ENCODE measurements at regions not wholly inside any gene's neighbourhood (a gene's known extent, or its start where the extent isn't known, plus 50 kb on each side); places are given as distances from the start of the nearest gene placed in this dataset.

DNA sequence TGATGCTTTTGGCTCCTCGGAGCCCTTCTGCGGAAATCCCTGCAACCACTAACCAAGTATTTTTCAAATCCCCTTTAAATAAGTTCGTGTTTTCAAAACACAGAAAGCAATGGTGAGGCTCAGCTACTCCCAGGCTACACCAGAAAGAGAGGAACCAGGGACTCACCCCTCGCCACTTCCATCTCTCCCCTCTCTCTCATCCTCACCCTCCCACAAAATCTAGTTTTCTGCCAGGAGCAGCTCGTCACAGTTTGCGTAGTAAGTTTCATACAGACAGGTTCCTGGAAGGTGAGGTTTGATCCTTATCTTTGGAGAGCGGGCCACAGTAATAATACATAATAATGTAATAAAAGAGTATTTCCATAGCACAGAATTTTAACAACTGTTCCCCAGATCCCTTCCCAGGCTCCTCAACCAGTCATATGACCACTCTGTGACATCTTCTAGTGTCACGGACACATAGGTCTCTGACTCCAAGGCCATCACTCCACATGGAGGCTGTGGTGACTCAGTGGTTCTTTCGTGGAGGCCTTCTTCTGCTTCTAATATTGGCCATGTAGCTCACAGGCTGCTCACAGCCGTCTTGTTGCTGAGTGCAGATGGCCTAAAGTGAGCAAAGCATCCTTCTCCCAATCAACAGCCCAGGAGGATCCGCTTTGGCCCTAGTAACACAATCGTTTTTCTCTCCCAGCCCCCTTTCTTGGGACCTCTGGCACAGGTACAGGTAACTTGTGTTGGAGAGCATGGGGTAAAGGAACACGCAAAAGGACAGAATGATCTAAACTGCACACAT lies 295.7 kb downstream of the CDC5L start:
- no peak for DNase-seq

DNA sequence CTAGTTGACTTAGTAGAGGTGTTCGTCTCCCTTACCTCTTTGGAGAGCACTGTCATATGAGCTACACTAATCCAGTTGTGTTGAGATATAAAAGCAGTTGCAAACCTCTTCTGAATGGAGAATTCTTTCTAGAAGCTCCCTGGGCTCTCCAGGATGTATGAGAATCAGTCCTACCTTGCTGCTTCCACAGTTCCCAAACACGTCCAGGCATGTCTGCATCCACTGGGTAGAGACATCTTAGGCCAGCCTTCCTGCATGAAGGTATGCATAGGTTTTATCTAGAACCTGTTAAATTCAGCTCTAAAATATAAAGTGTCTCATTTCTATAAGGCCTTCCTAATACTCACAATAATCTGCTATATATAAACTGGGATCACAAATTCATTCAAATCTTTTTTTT lies 297.7 kb downstream of the CDC5L start:
- no peak for DNase-seq

DNA sequence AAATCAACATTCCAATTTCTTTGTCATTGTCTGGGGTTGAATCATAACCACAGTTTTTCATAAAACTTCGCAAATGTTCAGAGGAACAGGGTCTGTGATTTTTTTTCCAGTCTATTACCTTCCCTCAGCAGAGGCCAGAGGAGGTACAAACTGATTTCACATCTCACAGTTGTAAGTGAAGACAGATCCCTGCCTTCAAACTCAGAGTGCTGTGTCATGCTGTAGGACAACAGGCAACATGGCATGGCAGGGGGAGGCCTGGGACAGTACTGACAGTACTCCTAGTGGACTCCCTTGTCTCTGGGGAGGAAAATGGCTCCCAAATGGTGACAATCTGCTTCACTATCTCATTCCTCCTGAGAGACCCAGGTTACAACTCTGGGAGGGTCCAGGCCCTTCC lies 308.6 kb downstream of the CDC5L start:
- DNase-seq: no peak

DNA sequence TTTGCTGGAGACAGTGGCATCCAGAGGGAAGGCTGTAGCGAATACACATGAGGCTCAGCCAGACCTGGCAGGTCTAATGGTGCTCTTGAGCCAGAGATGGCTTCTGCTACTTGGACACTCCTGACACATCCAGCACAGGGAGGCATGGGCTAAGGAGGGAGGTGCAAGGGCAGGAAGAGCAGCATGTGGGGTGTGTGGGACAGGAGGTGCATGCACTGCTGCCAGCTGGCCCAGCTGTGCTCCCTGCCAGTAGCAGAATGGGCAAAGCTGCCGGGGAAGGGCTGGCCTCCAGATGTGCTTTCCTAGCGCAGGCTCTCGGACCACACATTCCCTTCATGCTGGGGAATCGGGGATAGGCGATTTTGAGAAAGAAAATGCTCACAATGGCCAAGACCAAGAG lies 309.2 kb downstream of the CDC5L start:
- no peak for DNase-seq

DNA sequence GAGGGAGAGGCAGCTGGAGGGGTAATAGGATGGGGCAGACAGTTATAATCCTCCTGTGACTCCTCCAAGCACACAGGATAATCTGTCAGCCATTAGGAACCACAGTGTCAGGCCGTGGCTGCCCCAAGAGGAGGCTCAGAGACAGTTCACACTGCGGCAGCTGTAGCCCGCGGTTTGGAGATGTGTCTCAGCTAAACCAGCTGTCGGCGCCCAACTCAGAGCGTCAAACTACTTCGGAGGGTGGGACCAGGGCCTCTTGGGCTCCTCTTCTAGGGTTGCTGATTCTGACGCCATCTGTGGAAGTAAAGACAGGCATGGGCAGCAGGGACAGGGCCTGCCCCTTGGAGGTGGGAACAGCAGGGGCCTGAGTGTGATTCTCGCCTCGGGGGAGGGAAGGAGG lies 309.8 kb downstream of the CDC5L start:
- no peak for DNase-seq

DNA sequence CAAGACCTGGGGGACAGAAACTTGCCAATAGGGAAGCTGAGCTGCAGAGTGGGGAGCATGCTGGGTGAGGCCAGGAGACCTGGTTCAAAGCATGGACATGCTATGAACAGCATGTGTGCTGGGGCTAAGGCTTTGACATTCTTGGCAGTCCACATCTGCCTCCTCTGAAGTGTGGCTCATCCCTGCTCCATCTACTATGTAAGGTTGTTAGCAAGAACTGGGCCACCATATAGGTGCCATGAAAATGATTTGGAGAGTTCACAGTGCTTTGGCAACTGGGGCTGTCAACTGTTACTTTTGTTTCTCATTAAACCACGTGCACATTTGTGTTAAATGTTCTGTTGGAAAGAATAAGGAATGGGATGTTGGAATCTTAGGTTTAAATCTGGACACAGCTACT lies 311.1 kb downstream of the CDC5L start:
- DNase-seq: no peak

DNA sequence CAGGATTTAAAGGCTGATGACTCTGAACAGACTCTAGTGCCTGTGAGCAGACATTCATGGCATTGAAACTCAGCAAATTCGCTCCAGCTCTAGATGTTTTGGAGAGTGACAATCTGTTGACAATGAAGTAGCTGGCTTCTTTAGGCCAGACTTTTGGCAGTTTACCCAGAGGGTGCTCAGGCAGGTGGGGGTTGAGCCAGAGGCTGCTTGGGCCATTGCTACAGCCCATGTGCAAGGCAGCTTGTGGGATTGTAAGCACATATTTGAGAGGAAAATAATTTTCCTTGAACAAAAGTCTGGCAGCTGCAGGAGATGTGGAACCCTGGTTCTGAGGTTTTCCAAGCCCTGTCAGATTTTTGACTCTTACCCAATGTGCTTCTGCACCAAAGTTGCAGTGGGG lies 311.6 kb downstream of the CDC5L start:
- no peak for DNase-seq

DNA sequence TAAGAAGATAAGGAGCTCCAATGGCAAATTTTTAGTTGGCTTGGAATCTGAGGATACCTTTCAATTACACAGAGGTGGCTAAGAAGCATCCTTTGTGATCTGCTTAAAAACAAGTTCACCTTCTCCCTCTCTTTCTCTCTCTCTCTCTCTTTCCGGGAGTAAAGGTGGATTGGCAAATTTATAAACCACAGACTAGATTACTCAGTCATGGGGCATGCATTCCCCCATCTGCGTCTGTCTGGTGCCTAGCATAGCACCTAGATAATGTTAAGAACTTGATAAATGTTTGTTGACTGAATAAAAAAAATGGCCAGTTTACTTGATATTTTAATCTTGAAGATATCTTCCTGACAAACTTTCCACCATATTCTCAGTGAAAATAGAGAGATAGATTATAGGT lies 312.3 kb downstream of the CDC5L start:
- no peak for DNase-seq

DNA sequence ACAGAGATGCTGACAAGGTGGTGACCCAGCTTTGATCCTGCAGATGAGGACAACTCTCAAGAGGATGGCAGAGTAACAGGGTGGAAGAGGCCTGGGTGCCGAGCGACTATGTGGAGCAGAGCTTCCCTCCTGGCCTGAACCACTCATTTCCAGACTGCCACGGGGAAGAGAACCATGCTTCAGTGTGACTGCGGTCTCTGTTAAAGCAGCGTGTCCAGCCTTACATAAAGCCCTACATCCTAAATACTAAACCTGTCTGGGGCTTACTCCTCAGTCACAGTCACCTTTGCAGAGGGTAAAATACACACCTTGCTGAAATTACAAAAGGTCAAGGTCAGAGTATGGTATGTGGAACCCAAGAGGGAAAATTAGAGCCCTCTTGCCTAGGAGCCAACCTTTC lies 312.9 kb downstream of the CDC5L start:
- no peak for DNase-seq

DNA sequence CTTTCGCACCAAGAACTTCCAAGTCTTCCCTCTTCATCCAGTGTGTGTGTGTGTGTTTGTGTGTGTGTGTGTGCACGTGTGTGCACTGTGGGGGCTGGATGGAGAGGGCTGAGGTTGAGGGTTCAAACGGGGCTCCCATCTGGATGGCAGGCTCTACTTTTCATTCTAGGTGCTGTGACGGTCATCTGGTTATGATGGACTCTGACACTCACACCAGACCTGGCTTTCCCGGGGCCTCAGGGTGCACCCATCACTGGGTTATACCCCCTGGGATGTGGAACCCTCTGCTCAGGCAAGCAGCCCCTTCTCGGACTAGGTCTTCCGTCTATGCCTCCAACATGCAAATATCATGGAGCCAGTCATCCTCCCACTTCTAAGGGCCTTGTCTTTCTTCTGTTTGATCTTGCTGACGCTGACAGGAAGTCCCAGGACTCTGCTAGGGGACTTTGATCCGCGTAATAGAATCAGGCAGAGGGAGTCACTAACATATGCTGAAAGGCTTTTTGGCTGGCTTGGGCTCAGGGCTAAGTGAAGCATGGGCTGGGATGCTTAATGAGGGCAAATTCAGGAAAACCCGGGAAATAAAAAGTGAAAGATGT lies 313.6 kb downstream of the CDC5L start:
- no peak for DNase-seq

DNA sequence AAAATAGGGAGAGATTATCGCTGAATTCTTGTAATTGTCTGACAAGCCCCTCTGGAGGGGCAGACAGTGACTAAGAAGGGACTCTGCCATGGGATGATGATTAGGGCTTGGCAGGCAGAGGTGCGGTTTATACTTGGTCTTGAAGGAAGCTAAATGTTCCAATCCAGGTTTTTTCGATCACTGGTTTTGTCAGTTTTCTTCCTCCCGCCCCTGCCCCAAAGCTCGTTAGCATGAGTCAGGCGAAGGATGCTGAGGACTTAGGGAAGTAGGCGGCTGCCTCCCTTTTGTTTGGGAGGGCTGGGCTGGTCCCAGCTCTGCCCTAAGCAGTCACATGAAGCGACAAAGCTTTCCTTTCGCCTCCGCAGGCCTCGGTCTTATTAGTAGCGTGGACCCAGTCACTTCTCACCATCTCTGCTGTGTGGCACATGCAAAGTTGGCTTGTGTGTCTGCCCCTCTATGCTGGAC lies 314.2 kb downstream of the CDC5L start:
- no peak for DNase-seq

DNA sequence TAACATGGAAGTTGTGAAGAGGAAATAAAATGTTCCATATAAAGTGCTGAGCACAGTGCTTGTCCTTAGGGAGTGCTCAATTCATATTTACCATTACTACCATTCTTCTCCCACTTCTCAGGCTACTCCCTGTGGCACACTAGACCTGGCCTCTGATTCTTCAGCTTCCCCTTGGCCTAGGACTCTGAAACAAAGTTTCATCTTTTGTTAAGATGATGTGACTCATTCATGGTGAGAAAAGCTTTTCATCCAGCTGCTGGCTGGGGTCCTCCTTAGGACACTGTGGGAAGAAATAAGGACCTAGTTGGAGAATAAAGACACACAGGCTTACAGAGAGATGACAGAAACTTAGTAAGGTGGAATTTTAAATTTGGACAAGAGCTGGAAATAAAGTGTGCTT lies 314.8 kb downstream of the CDC5L start:
- DNase-seq: no peak

DNA sequence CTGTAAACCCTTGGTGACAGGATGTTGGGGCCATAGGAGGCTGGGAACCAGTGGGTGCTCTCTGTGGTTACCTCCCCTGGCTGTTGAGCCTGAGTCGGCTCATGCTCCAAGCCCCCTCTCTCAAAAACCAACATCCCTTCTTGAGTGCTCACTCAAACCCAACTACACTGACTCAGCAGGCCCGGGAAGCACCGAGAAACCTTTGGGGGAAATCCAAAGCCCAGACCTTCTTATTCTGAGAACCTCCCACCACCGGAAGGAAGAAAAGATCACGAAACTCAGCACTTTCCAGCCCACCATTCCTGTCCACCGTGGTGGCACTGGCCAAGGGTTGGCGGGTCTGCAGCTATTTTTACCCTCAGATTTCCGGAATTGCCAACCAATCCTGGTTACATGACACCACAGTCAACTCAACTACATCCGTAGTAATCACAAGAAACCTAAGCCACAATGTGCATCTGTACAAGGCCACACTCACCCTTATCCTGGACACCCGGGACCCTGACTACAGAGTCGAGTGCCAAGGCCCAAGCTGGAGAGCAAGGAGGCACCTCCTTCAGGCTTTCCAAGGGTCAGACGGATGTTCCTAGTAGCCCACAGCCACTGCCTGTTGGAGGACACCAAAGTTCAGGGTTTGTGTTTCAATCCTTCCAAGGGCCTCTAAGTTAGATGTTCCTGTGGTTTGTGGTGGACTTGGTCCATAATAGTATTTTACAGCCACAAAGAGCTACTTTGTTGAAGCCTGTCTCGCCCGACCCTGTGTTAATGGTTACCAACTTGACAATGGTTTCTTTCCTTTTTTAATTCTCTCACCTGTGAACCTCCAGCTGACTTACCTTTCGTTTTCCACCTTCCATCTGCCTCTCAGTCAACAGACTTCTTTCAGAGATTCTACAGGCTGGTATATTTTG lies 317.0 kb downstream of the CDC5L start:
- no peak for DNase-seq

DNA sequence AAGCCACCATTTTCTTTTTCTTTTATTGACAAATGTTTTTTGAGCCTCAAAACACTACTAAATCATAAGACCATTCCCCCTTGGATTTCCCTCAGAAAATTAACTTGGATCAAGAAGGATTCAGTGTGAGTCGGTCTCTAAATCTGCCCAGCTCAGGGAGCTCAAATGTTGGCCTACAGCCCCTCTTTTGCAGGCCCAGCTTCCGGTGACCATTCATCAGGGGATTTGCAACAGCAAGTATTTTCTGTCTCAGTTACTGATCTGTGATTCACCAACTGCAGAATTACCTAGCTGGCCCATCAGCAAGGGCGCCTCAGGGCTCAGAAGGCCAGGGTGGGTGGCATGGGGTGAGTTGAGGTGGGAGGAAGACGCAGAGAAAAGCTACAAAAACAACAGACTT lies 318.1 kb downstream of the CDC5L start:
- no peak for DNase-seq

DNA sequence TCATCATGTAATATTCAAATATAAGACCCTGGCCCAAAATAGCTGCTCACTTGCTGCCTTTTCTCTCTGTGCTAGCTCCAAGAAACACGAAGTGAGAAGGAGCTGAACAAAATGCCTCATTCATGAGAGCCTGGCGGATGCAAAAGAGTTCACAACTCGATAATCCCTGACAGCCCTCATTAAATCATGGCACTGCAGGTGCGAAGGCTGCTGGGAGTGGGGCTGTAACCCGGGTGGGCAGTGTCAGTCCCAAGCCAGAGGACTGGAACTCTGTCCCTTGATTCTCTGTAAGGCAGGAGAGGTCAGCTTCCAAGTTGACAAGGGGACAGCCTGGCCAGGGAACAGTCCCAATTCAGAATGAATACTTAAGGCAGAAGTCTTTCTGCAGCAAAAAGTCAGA lies 318.5 kb downstream of the CDC5L start:
- no peak for DNase-seq

DNA sequence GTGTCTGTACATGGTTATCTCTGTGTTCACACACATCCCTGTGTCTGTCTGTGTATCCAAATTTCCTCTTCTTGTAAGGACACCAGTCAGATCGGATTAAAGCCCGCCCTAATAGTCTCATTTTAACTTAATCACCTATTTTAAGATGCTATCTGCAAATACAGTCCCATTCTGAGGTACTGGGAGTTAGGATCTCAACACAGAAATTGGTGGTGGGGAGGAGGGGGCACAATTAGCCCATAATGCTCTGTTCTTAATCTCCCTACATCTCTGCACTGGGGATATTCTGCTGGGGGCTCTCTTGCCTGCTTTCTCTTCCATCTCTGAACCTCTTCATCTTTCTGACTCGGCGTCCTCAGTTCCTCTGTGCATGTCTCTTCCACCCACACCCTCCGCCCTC lies 320.7 kb downstream of the CDC5L start:
- no peak for DNase-seq

DNA sequence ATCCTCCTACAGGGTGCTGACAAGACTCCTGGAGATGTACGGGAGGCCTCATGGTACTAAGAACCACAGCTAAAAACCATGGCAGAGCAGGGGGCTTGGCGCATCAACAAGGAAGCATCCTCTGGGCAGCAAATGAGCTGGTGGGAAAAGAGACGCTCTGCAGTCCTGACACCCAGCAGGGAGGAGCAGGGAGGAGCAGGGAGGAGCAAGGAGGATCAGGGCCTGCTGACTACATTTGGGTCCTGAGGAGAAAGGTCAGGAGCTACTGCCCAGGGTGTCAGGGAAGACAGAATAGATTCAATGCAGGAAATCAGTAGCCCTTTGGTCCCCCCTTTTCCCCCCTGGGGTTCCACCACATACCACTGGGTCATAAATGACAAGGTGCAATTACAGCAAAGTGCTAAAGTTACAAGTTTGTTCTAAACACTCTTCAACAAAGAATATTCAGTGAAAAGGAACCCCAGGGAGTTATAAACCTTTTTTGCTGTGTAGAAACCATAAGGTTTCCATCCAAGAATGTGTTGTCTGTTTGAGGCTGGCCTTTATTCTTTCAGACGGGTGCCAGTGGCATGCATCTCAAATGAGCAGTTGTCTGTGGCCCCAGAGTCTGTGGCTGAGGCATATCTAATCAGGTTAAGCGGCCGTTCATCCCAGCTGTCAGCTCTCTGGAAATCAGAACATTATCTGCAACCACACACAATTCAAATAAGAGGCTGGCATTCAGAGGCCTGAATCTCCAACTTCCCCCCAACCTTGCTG lies 325.0 kb downstream of the CDC5L start:
- no peak for DNase-seq

DNA sequence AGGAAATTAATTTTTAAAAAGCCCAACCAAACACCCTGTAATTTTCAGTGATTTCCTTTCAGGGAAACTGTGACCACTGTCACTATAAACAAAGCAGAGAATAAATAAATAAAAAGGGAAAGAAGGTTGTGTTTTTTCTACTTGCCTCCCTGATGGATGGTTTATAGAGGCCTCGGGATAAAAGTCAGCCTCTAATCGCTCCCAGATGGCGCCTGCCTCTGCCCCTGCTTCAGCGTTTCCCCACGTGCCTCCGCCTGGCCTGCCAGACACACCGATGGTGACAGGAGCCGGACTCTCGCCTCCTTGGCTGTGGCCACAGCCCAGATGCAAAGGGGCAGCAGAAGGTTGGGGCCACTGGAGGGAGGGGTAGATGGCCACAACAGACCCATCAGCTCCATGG lies 327.7 kb downstream of the CDC5L start:
- DNase-seq: no peak

DNA sequence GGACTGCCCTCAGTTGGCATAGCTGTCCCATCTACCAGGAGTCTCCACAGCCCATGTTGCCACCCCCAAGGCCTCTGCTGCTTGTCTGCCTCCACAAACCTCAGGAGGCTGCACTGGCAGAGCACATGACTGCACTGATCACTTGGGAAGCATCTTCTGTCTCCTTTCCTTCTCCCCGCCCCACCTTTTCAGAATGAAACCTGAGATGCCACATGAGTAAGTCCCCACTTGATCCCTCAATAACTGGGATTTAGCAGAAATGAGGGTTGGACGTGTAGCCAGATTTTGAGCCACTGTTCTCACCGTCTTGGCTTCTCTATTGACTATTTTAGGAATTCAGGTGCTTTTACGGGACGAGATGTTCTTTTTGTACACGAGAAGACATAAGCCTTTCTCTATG lies 328.4 kb downstream of the CDC5L start:
- no peak for DNase-seq

DNA sequence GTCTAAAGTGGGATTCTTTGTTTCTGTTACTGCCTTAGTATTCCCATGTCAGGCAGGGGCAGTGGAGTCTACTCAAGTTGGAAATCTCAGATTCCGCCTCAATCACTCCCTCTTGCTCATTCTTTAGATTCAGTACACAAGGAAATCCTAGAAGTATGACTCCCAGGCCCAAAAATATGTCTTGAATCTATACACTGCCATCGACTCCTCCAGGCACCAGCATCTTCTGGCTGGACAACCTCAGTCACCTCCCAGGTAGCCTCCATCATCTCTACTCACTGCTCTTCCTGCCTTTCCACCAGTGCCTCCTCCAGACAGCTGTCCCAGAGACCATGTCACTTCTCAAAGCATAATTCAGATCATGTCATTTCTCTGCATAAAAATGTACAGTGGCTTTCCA lies 329.9 kb downstream of the CDC5L start:
- no peak for DNase-seq

DNA sequence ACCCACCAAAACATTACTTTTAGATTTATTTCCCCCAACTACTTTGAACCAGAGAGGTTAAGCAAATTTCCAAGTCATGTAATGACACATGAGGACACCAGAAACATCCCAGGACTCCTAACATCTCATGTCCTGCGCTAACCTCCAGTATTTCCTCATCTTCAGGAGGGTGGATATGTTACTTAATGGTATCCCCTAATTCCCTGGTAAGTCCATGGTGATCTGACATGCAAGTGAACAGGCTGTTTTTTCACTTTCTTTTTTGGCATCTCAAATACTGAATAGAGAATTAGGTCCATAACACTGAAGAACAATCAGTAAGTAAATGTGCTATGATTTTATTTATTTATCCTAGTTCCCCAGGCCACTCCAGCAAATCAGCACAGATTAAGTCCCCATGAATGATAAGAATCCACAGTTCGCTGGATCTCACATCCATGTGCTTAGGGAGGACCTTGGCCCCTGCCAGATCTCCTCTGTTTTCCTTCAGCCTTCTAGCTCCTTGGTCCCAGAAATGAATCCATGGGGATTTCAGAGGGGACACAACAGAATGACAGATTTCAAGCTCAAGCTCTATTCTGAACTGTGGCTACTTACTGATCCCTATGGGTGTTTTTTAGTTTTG lies 334.6 kb downstream of the CDC5L start:
- DNase-seq: no peak

DNA sequence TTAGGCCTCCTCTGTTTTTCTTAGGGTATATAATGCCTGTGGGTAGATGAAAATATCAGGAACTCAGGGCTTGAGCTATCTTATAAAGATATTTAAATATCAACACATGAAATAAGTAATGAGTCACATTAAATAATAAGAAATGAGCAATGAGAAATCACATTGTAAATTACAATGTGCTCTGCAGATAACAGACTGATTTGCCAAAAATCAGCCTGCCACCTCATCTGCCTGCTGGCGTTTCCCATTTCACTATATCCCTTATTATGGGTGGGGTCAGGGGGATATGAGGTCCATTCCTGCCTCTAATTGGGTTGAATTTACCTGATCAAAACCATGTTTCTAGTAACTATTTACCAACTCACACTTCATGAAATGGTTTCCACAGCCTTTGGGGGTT lies 335.2 kb downstream of the CDC5L start:
- no peak for DNase-seq

Measured in DMS79 (cell line).